Right lobe of liver (tissue), 4 donors: ENCODE measurements at regions not wholly inside any gene's neighbourhood (a gene's known extent, or its start where the extent isn't known, plus 50 kb on each side); places are given as distances from the start of the nearest gene placed in this dataset.

ENCODE experiments used
- POLR2A ChIP-seq: fragments of 450-650 bp; IDR thresholded peaks from one replicate; pipeline ENCODE4 v1.6.1; 2017; ENCODE audit warnings: antibody characterized with exemption, mild to moderate bottlenecking
- TF ChIP-seq, protein P1 (sequence below), 4 donors: fragments of 200-600 bp in 3 of 4; fragments of 450-650 bp in 1 of 4; IDR thresholded peaks; one replicate each; pipeline versions ENCODE4 v1.5.1 to v1.8.0; 2016 to 2022; ENCODE audit warnings: antibody characterized with exemption in 4 of 4, mild to moderate bottlenecking in 2 of 4
- donor health status: DM: no; HTN: no; CAD: no.
- donor health status: DM: no; HTN: no; CAD: no.
- donor health status: DM: no; HTN: yes; CAD: no.

DNA sequence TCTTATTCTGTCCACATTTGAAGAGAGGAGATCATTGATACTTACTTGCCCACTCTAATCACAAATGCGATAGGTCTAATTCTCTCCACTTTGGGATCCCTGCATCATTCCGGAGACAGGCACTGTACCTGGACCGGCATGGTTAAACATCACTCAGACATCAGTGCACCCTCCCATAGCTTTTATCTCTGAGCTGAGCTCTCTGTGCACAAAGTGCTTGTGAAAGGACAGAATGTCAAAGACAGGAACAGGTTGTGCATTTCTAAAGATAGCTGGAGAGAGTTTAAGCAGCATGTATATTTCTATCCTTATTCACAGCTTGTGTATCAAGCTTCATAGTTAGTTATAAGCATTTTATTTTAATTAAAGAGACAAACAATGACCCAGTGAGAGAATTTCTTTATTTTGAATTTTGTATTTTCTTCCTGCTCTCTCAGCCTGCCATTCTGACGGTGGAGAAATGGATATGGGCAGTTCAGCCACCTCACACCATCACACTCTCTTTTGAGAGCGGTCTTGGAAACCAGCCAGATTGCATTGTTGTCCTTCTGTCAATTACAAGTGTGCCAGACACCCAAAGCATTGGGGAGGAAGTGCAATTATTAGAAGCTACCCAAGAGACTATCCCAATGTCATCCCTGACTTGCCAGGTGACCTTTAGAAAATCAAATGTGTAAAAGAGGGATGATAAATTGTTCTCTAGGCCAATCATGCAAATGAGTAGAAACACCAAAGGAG lies 65.2 kb upstream of the CHL1 start:
- TF ChIP-seq, protein P1, sequence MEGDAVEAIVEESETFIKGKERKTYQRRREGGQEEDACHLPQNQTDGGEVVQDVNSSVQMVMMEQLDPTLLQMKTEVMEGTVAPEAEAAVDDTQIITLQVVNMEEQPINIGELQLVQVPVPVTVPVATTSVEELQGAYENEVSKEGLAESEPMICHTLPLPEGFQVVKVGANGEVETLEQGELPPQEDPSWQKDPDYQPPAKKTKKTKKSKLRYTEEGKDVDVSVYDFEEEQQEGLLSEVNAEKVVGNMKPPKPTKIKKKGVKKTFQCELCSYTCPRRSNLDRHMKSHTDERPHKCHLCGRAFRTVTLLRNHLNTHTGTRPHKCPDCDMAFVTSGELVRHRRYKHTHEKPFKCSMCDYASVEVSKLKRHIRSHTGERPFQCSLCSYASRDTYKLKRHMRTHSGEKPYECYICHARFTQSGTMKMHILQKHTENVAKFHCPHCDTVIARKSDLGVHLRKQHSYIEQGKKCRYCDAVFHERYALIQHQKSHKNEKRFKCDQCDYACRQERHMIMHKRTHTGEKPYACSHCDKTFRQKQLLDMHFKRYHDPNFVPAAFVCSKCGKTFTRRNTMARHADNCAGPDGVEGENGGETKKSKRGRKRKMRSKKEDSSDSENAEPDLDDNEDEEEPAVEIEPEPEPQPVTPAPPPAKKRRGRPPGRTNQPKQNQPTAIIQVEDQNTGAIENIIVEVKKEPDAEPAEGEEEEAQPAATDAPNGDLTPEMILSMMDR (IDR thresholded peaks at IDR 0.05) = no peak
- TF ChIP-seq POLR2A = no peak
